BE2C (cell line): ENCODE measurements at regions not wholly inside any gene's neighbourhood (a gene's known extent, or its start where the extent isn't known, plus 50 kb on each side); places are given as distances from the start of the nearest gene placed in this dataset.

Experiments
- DNase-seq: peaks from one replicate; pipeline ENCODE4 v3.0.0-alpha.2; 2020
- H3K27me3 ChIP-seq: fragments of 250-450 bp; sonication (Bioruptor Pico); 2 replicates; pipeline ENCODE4 v1.5.1; 2020; ENCODE audit warnings: mild to moderate bottlenecking
- H3K36me3 ChIP-seq: fragments of 250-450 bp; sonication (Bioruptor Pico); 2 replicates; pipeline ENCODE4 v1.5.1; 2020; ENCODE audit warnings: mild to moderate bottlenecking
- H3K4me1 ChIP-seq: fragments of 250-450 bp; sonication (Bioruptor Pico); 2 replicates; pipeline ENCODE4 v1.5.1; 2020
- H3K4me3 ChIP-seq: 2 replicates; pipeline ENCODE4 v1.5.1; 2011; ENCODE audit warnings: low read depth, low read length
- H3K9me3 ChIP-seq: fragments of 250-450 bp; sonication (Bioruptor Pico); 2 replicates; pipeline ENCODE4 v1.5.1; 2020
- CTCF ChIP-seq: IDR thresholded peaks from 2 replicates; pipeline ENCODE4 v1.5.1; 2012; ENCODE audit warnings: mild to moderate bottlenecking, low read depth, low read length

GRCh38 chr14:104527857-104528459 is 51.6 kb upstream of the C14orf180 start:
- Histone ChIP-seq H3K4me3 (no peak overlapping the region), H3K9me3 (peaks cover 9% of the 10 kb centered on the region), H3K36me3 (no peaks in the 10 kb centered on the region), H3K4me1 (no peaks in the 10 kb centered on the region), H3K27me3 (no peaks in the 10 kb centered on the region)
- TF ChIP-seq CTCF, result no peak
- DNase-seq, result no peak

- Histone ChIP-seq H3K36me3 (no peaks in the 10 kb centered on the region), H3K4me3 (no peak overlapping the region), H3K9me3 (peaks cover 9% of the 10 kb centered on the region), H3K27me3 (no peaks in the 10 kb centered on the region), H3K4me1 (no peaks in the 10 kb centered on the region)
- DNase-seq, result no peak
- TF ChIP-seq CTCF, result no peak
These were observed 51.1 kb upstream of the C14orf180 start for GRCh38 chr14:104528496-104528895.
